HepG2 (cell line): ENCODE measurements at regions not wholly inside any gene's neighbourhood (a gene's known extent, or its start where the extent isn't known, plus 50 kb on each side); places are given as distances from the start of the nearest gene placed in this dataset.

Experiments used
- ATAC-seq: fragments of 200-7000 bp; cut with Tn5 transposase; 3 replicates; pipeline ENCODE4 v1.9.1; 2020; ENCODE audit warnings: mild to moderate bottlenecking, moderate library complexity
- BruUV-seq: library from RNA; stranded (reverse); fragments of 400-500 nt; replicated peaks from 2 replicates; lab custom pipeline; 2021; lab: Mats Ljungman, UMichigan
- CTCF ChIA-PET: fragments of 300-600 bp; formaldehyde crosslinking; extraction: SDS; loops from one replicate; lab custom pipeline; 2021; ENCODE audit warnings: low total read pairs, inconsistent platforms, low intra/inter-chr PET ratio; lab: Yijun Ruan, JAX
- POLR2A ChIA-PET: fragments of 350-600 bp; sonication (Branson Sonifier 250); formaldehyde crosslinking; loops from one replicate; lab custom pipeline; 2020; ENCODE audit warnings: antibody characterized with exemption, inconsistent platforms; lab: Yijun Ruan, JAX
- DNase-seq: peaks from one replicate; pipeline ENCODE4 v3.0.0-alpha.2; 2015; ENCODE audit warnings: low spot score
- FAIRE-seq: peaks from 3 replicates; lab custom pipeline; 2011; peaks lifted over from hg19 to GRCh38; lab: Jason Lieb, UNC
- H2AFZ ChIP-seq: one replicate; pipeline ENCODE4 v1.6.1; 2011; ENCODE audit warnings: low read length, inconsistent platforms
- H3K27ac ChIP-seq: fragments of 300-600 bp; 3 replicates; pipeline ENCODE4 v1.8.0; 2011; ENCODE audit warnings: mixed run types, mild to moderate bottlenecking, mixed read lengths, low read length, inconsistent platforms; ENCODE audit not compliant: insufficient read depth; ENCODE audit errors: extremely low read length
- H3K27me3 ChIP-seq, 2 experiments: fragments of 200-600 bp in 1 of 2; 2 replicates in 1 of 2; 3 replicates in 1 of 2; pipeline versions ENCODE4 v1.6.0 to v1.8.0; 2011; ENCODE audit warnings: low read length in 2 of 2, mild to moderate bottlenecking in 2 of 2, moderate library complexity in 2 of 2, inconsistent platforms in 1 of 2; ENCODE audit not compliant: insufficient read depth in 2 of 2, control insufficient read depth in 1 of 2
- H3K36me3 ChIP-seq, 2 experiments: fragments of 200-600 bp in 1 of 2; replicated peaks in 1 of 2; 2 replicates in 1 of 2; 3 replicates in 1 of 2; pipeline versions ENCODE4 v1.5.1 to v1.8.0; 2011; ENCODE audit warnings: low read length in 2 of 2, inconsistent platforms in 1 of 2; ENCODE audit not compliant: insufficient read depth in 2 of 2, control insufficient read depth in 1 of 2
- H3K4me1 ChIP-seq: 2 replicates; pipeline ENCODE4 v1.5.1; 2012; ENCODE audit warnings: low read length, inconsistent platforms; ENCODE audit not compliant: insufficient read depth
- H3K4me2 ChIP-seq: 2 replicates; pipeline ENCODE4 v1.6.0; 2011; ENCODE audit warnings: low read depth, low read length, inconsistent platforms
- H3K4me3 ChIP-seq, 3 experiments: fragments of 200-600 bp in 1 of 3; sonication (generic), shearing (Covaris generic) in 1 of 3; replicated peaks in 1 of 3; 2 replicates each; pipeline ENCODE4 v1.5.1; 2011 to 2016; ENCODE audit warnings: low read length in 3 of 3, inconsistent platforms in 2 of 3, low read depth in 2 of 3, mild to moderate bottlenecking in 2 of 3, control low read depth in 1 of 3, mixed read lengths in 1 of 3; ENCODE audit not compliant: insufficient read depth in 1 of 3
- H3K79me2 ChIP-seq: one replicate; pipeline ENCODE4 v1.6.1; 2011; ENCODE audit warnings: low read length, inconsistent platforms; ENCODE audit not compliant: insufficient read depth
- H3K9ac ChIP-seq: 2 replicates; pipeline ENCODE4 v1.6.0; 2011; ENCODE audit warnings: mild to moderate bottlenecking, low read depth, low read length, inconsistent platforms; ENCODE audit not compliant: insufficient read depth
- H3K9me3 ChIP-seq: 2 replicates; pipeline ENCODE4 v1.5.1; 2012; ENCODE audit warnings: mild to moderate bottlenecking, low read length
- H4K20me1 ChIP-seq: 2 replicates; pipeline ENCODE4 v1.6.0; 2011; ENCODE audit warnings: inconsistent platforms, mild to moderate bottlenecking, low read length, moderate library complexity; ENCODE audit not compliant: insufficient read depth
- BCL6 ChIP-seq: IDR thresholded peaks from 2 replicates; pipeline ENCODE4 v1.6.1; 2016; ENCODE audit warnings: missing genetic modification reagents, missing compliant biosample characterization
- KDM6A ChIP-seq: IDR thresholded peaks from 2 replicates; pipeline ENCODE4 v1.6.1; 2016; ENCODE audit warnings: low read depth
- NFE2 ChIP-seq: sonication (generic); formaldehyde crosslinking; IDR thresholded peaks from 2 replicates; pipeline ENCODE4 v1.4.0; 2020; ENCODE audit warnings: missing genetic modification reagents
- RFX1 ChIP-seq: fragments of 450-650 bp; IDR thresholded peaks from 2 replicates; pipeline ENCODE4 v1.6.1; 2017
- TMF1 ChIP-seq: sonication (generic); formaldehyde crosslinking; IDR thresholded peaks from 2 replicates; pipeline ENCODE4 v1.8.1; 2022; ENCODE audit warnings: low read depth, missing genetic modification reagents
- ZBTB20 ChIP-seq: sonication (generic); formaldehyde crosslinking; IDR thresholded peaks from 2 replicates; pipeline ENCODE4 v1.8.1; 2023; ENCODE audit warnings: missing genetic modification reagents, low read depth, mild to moderate bottlenecking, borderline replicate concordance
- ZBTB8A ChIP-seq: sonication (generic); formaldehyde crosslinking; IDR thresholded peaks from 2 replicates; pipeline ENCODE4 v1.4.0; 2020; ENCODE audit warnings: mild to moderate bottlenecking, low read depth, missing genetic modification reagents, borderline replicate concordance
- ZNF205 ChIP-seq: IDR thresholded peaks from 2 replicates; pipeline ENCODE4 v1.6.1; 2018; ENCODE audit warnings: missing biosample characterization, missing genetic modification reagents
- ZNF546 ChIP-seq: sonication (generic); formaldehyde crosslinking; conservative IDR thresholded peaks from 2 replicates; pipeline ENCODE4 v1.8.1; 2023; ENCODE audit warnings: mild to moderate bottlenecking, missing genetic modification reagents
- ZNF747 ChIP-seq: sonication (generic); formaldehyde crosslinking; IDR thresholded peaks from 2 replicates; pipeline ENCODE4 v1.8.1; 2023; ENCODE audit warnings: missing genetic modification reagents, mild to moderate bottlenecking, borderline replicate concordance
- ZNF891 ChIP-seq: sonication (generic); formaldehyde crosslinking; IDR thresholded peaks from 2 replicates; pipeline ENCODE4 v1.5.0; 2020; ENCODE audit warnings: mild to moderate bottlenecking, missing genetic modification reagents
- WGBS: methylation state at CpG from one replicate; pipeline ENCODE4 v1.1.6; 2017; ENCODE audit warnings: low lambda C conversion rate; 5-methylcytosine and 5-hydroxymethylcytosine counted together
- in situ Hi-C: cut with HindIII; loops from 2 replicates; pipeline ENCODE4 v1.10.0; 2017; ENCODE audit warnings: low pct_unique_long_range_greater_than_20kb; ENCODE audit not compliant: extremely low pct_ligation_motif_present
- intact Hi-C: fragments of 100-400 bp; cut with micrococcal nuclease; formaldehyde crosslinking; loops from one replicate; pipeline ENCODE4 v1.10.0; 2022; ENCODE audit not compliant: unreplicated experiment
- TF ChIP-seq, protein P1 (sequence below): sonication (generic); formaldehyde crosslinking; conservative IDR thresholded peaks from 2 replicates; pipeline ENCODE4 v1.5.0; 2020; ENCODE audit warnings: missing genetic modification reagents
- TF ChIP-seq, protein P2 (sequence below): sonication (generic); formaldehyde crosslinking; IDR thresholded peaks from 2 replicates; pipeline ENCODE4 v1.8.1; 2023; ENCODE audit warnings: missing genetic modification reagents, mild to moderate bottlenecking, borderline replicate concordance
- TF ChIP-seq, protein P3 (sequence below): sonication (generic); formaldehyde crosslinking; IDR thresholded peaks from 2 replicates; pipeline ENCODE4 v1.5.0; 2020; ENCODE audit warnings: missing genetic modification reagents
- TF ChIP-seq, protein P4 (sequence below): sonication (generic); formaldehyde crosslinking; IDR thresholded peaks from 2 replicates; pipeline ENCODE4 v1.9.0; 2021; ENCODE audit warnings: missing genetic modification reagents, mild to moderate bottlenecking, borderline replicate concordance

GRCh38 chr11:98600103-98600502 lies 420.6 kb upstream of the CNTN5 start:
- H4K20me1 ChIP-seq: no peaks in the 10 kb centered on the region
- H2AFZ ChIP-seq: no peak overlapping the region
- ATAC-seq (no peak), DNase-seq (no peak), FAIRE-seq (no peak)
- no peaks in the 10 kb centered on the region for H3K36me3 ChIP-seq
- ChIA-PET CTCF (no interaction called here), POLR2A (no interaction called here)
- no peak overlapping the region for H3K27ac ChIP-seq
- WGBS: 4% methylated on average over 3 of the region's 3 CpGs
- intact Hi-C loops: no loop called here
- no peaks in the 10 kb centered on the region for H3K79me2 ChIP-seq
- no peak overlapping the region for H3K4me3 ChIP-seq
- H3K27me3 ChIP-seq: no peaks in the 10 kb centered on the region
- no peak overlapping the region for H3K4me2 ChIP-seq
- peaks cover 8% of the 10 kb centered on the region for H3K9me3 ChIP-seq
- no TSS peak for BruUV-seq
- no peak for TF ChIP-seq BCL6 (CRISPR knock-in tag)
- no peak for TF ChIP-seq ZBTB20
- no peak for TF ChIP-seq ZNF546 (CRISPR knock-in tag)
- TF ChIP-seq, protein P1, sequence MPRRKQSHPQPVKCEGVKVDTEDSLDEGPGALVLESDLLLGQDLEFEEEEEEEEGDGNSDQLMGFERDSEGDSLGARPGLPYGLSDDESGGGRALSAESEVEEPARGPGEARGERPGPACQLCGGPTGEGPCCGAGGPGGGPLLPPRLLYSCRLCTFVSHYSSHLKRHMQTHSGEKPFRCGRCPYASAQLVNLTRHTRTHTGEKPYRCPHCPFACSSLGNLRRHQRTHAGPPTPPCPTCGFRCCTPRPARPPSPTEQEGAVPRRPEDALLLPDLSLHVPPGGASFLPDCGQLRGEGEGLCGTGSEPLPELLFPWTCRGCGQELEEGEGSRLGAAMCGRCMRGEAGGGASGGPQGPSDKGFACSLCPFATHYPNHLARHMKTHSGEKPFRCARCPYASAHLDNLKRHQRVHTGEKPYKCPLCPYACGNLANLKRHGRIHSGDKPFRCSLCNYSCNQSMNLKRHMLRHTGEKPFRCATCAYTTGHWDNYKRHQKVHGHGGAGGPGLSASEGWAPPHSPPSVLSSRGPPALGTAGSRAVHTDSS (CRISPR knock-in tag): no peak
- no peak for TF ChIP-seq ZNF205 (CRISPR knock-in tag)
- TF ChIP-seq KDM6A (CRISPR knock-in tag): no peak
- TF ChIP-seq NFE2 (CRISPR knock-in tag): no peak
- TF ChIP-seq, protein P2, sequence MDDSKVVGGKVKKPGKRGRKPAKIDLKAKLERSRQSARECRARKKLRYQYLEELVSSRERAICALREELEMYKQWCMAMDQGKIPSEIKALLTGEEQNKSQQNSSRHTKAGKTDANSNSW (CRISPR knock-in tag): no peak
- TF ChIP-seq TMF1: no peak
- TF ChIP-seq, protein P3, sequence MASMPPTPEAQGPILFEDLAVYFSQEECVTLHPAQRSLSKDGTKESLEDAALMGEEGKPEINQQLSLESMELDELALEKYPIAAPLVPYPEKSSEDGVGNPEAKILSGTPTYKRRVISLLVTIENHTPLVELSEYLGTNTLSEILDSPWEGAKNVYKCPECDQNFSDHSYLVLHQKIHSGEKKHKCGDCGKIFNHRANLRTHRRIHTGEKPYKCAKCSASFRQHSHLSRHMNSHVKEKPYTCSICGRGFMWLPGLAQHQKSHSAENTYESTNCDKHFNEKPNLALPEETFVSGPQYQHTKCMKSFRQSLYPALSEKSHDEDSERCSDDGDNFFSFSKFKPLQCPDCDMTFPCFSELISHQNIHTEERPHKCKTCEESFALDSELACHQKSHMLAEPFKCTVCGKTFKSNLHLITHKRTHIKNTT (CRISPR knock-in tag): no peak
- no peak for TF ChIP-seq RFX1
- TF ChIP-seq ZNF747 (CRISPR knock-in tag): no peak
- TF ChIP-seq, protein P4, sequence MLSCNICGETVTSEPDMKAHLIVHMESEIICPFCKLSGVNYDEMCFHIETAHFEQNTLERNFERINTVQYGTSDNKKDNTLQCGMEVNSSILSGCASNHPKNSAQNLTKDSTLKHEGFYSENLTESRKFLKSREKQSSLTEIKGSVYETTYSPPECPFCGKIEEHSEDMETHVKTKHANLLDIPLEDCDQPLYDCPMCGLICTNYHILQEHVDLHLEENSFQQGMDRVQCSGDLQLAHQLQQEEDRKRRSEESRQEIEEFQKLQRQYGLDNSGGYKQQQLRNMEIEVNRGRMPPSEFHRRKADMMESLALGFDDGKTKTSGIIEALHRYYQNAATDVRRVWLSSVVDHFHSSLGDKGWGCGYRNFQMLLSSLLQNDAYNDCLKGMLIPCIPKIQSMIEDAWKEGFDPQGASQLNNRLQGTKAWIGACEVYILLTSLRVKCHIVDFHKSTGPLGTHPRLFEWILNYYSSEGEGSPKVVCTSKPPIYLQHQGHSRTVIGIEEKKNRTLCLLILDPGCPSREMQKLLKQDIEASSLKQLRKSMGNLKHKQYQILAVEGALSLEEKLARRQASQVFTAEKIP (CRISPR knock-in tag): no peak
- no peak for TF ChIP-seq ZNF891 (CRISPR knock-in tag)
- TF ChIP-seq ZBTB8A: no peak
- TF ChIP-seq, all 625 proteins: peak for 0
- H3K9ac ChIP-seq: no peak overlapping the region
- in situ Hi-C loops: no loop called here
- no peaks in the 10 kb centered on the region for H3K4me1 ChIP-seq
